ENCODE measurements at regions not wholly inside any gene's neighbourhood (a gene's known extent, or its start where the extent isn't known, plus 50 kb on each side); places are given as distances from the start of the nearest gene placed in this dataset.

- TF ChIP-seq CTCF (IDR thresholded peaks at IDR 0.05) (no peak), POLR2A (IDR thresholded peaks at IDR 0.05) (no peak)
Measured at GRCh38 chr7:131898418-131898817, 342.0 kb upstream of the PODXL start.

Data from right lobe of liver (tissue), 4 donors.